NT2/D1 (cell line): ENCODE measurements at regions not wholly inside any gene's neighbourhood (a gene's known extent, or its start where the extent isn't known, plus 50 kb on each side); places are given as distances from the start of the nearest gene placed in this dataset.

Experiments
- DNase-seq: peaks from one replicate; pipeline ENCODE4 v3.0.0-alpha.2; 2011; ENCODE audit warnings: low read depth, low spot score
- H3K27me3 ChIP-seq: 2 replicates; pipeline ENCODE4 v1.6.0; 2011; ENCODE audit warnings: mild to moderate bottlenecking; ENCODE audit not compliant: insufficient read length, insufficient read depth
- H3K36me3 ChIP-seq: 2 replicates; pipeline ENCODE4 v1.6.1; 2011; ENCODE audit warnings: mild to moderate bottlenecking, low read length, mixed read lengths; ENCODE audit not compliant: insufficient read depth, insufficient read length
- H3K4me1 ChIP-seq: 2 replicates; pipeline ENCODE4 v1.5.1; 2011; ENCODE audit not compliant: insufficient read depth, insufficient read length
- H3K4me3 ChIP-seq: 2 replicates; pipeline ENCODE4 v1.5.1; 2011; ENCODE audit warnings: low read depth; ENCODE audit not compliant: insufficient read length
- H3K9ac ChIP-seq: 2 replicates; pipeline ENCODE4 v1.6.0; 2011; ENCODE audit warnings: low read depth; ENCODE audit not compliant: insufficient read length
- H3K9me3 ChIP-seq: 2 replicates; pipeline ENCODE4 v1.5.1; 2011; ENCODE audit warnings: mild to moderate bottlenecking, low read length; ENCODE audit not compliant: insufficient read depth
- SUZ12 ChIP-seq: IDR thresholded peaks from 2 replicates; pipeline ENCODE4 v1.6.1; 2011; ENCODE audit not compliant: insufficient read length, insufficient read depth; ENCODE audit errors: extremely low read depth
- YY1 ChIP-seq: IDR thresholded peaks from 2 replicates; pipeline ENCODE4 v1.6.1; 2011; ENCODE audit not compliant: insufficient read length, insufficient read depth
- ZNF274 ChIP-seq: IDR thresholded peaks from 2 replicates; pipeline ENCODE4 v1.6.1; 2011; ENCODE audit warnings: mild to moderate bottlenecking, low read depth, low read length

DNA sequence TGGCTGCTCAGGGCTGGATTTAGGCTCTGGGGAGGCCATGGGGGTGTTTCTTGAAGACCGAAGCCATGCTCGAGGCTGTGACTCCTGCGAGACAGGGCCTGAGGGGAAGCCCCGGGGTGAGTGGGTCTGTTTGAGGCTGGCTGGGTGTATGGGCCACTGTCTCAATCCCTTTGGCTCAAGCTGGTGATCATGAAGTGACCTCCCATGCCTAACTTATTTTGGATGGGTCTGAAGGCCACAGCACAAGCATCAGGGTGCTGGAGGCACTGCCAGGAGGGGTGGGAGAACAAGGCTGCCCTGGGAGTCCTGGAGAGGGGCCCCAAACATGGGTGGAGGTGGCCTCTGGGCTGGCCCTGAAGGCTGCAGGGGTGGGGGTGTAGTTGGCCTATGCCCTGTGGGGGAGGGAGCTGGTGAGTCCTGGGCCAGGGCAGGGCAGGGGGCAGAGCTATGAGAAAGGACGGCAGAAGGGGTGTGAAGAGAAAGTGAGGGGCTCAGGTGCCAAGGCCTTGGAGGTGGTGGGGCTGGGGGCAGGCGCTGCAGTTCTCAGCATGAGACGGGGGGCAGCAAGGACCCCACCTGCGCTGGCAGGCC lies 100.9 kb downstream of the KIF26A start:
- DNase-seq = no peak
- Histone ChIP-seq H3K4me1 (no peaks in the 10 kb centered on the region), H3K4me3 (no peak overlapping the region), H3K36me3 (no peaks in the 10 kb centered on the region), H3K9me3 (peaks cover 10% of the 10 kb centered on the region; the same call in 1 of the 2 replicates), H3K27me3 (no peaks in the 10 kb centered on the region), H3K9ac (no peak overlapping the region)
- TF ChIP-seq YY1 (no peak), SUZ12 (no peak)

DNA sequence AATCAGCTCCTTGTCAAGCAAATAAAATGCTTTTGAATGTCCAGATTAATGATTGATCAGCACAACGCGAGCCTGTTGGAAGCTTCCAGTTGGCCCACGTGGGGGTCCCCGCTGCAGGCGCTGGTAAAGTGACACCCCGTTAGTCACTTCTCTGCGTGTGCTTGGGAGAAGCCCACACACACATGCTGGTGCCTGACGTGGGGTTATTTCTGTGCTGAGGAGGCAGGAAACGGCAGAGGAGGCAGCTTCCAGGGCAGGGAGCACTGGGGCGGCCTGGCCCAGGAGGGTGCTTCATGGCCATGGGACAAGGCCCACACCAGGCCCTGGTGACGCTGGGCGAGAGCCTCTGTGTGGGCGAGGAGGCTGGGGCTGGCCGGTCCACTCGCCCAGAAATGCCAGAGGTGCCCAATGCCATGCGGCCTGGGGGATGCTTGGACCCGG lies 101.5 kb downstream of the KIF26A start:
- Histone ChIP-seq H3K36me3 (no peaks in the 10 kb centered on the region), H3K9me3 (peaks cover 6% of the 10 kb centered on the region; the same call in 1 of the 2 replicates), H3K4me3 (no peak overlapping the region), H3K9ac (no peak overlapping the region), H3K27me3 (no peaks in the 10 kb centered on the region), H3K4me1 (peaks cover 2% of the 10 kb centered on the region)
- TF ChIP-seq ZNF274 = no peak
- TF ChIP-seq YY1 = no peak
- TF ChIP-seq SUZ12 = no peak
- DNase-seq = no peak

GRCh38 chr14:104240434-104241157 lies 102.2 kb downstream of the KIF26A start:
- Histone ChIP-seq H3K36me3 (no peaks in the 10 kb centered on the region), H3K27me3 (no peaks in the 10 kb centered on the region), H3K4me1 (peaks cover 2% of the 10 kb centered on the region), H3K4me3 (no peak overlapping the region), H3K9me3 (peaks cover 14% of the 10 kb centered on the region; the same call in 1 of the 2 replicates), H3K9ac (no peak overlapping the region)
- no peak for DNase-seq
- TF ChIP-seq ZNF274 (no peak), YY1 (no peak), SUZ12 (no peak)

DNA sequence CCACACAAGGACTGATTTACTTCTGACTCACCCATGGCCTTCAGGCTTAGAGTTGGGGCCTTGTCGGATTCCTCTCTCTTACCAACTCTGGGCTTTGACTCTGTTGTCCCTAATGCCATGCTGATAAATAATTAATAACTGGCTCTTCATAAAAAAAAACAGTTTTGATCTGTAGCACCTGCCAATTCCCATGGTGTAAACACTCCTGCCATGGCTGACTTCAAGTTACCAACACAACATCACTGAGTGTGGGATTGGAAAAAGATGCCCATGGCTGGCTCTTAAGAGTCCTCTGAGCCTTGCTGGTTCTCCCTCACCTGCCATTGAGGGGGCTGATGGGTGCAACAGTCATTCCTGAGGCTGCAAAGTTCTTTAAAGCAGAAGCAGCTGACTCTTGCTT lies 104.8 kb downstream of the KIF26A start:
- no peaks in the 10 kb centered on the region for H3K27me3 ChIP-seq
- no peak for TF ChIP-seq ZNF274
- TF ChIP-seq YY1 = no peak
- TF ChIP-seq SUZ12 = no peak
- no peak overlapping the region for H3K4me3 ChIP-seq
- H3K9ac ChIP-seq = no peak overlapping the region
- H3K9me3 ChIP-seq = peaks cover 17% of the 10 kb centered on the region; the same call in 1 of the 2 replicates
- peaks cover 2% of the 10 kb centered on the region for H3K4me1 ChIP-seq
- no peak for DNase-seq
- H3K36me3 ChIP-seq = no peaks in the 10 kb centered on the region

DNA sequence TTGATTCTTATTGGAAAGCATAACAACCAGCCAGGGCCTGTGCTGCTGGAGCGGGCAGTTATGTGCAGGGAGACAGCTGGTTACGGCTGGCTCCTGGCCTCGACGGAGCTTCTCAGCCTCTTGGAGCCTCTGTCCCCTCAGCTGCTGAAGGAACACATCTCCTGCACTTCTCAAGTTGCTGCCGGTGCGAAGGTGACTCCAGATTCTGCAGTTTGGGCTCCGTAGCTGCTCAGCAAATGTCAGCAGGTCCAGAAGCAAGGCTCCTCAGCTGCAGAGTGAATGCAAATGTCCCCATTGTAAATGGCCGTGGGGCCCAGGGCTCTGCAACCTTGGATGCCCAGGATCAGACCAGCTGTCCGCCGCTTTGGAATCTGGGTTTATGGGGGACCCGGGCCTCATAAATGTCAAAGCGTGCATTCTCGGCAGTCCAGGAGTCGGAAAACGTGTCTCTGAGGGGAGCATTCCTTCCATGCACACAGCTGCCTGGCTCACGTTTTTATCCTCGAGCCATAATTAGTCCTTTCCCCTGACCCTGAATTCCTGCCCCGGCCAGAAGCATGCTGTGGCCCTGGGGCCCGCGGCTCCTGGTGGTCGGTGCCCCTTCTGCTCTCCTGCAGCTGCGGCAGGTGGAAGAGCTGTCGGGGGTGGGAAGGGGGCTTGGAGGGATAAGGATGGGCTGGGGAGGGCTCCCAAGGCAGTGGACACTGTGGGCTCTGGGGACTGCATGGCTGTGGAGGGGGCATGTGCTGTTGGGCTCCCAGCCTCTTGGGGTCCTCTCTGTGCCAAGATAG lies 106.0 kb downstream of the KIF26A start:
- Histone ChIP-seq H3K27me3 (no peaks in the 10 kb centered on the region), H3K9ac (no peak overlapping the region), H3K36me3 (no peaks in the 10 kb centered on the region), H3K4me3 (no peak overlapping the region), H3K4me1 (peaks cover 5% of the 10 kb centered on the region), H3K9me3 (peaks cover 17% of the 10 kb centered on the region; the same call in 1 of the 2 replicates)
- DNase-seq = no peak
- no peak for TF ChIP-seq ZNF274
- no peak for TF ChIP-seq SUZ12
- TF ChIP-seq YY1 = no peak

DNA sequence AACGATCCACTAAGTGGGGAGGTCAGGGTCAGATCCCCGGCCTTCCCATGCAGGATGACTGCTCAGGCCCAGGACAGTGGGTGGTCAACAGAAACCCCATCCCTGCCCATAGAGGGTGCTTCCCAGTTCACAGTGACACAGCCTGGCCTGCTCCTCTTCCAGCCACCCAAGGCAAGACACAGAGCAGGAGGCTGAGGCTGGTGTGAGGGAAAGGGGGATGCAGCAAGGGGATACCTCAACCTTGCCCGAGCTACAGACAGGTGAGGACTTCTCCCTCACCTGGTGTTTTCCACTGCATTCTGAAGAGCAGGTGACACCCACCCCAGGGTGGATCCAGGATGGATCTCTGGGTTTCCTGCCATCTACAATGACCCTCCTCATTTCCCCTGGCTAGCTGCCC lies 106.7 kb downstream of the KIF26A start:
- H3K27me3 ChIP-seq = no peaks in the 10 kb centered on the region
- H3K4me1 ChIP-seq = peaks cover 5% of the 10 kb centered on the region
- H3K9ac ChIP-seq = no peak overlapping the region
- no peaks in the 10 kb centered on the region for H3K36me3 ChIP-seq
- peaks cover 17% of the 10 kb centered on the region; the same call in 1 of the 2 replicates for H3K9me3 ChIP-seq
- TF ChIP-seq SUZ12 = no peak
- TF ChIP-seq ZNF274 = no peak
- TF ChIP-seq YY1 = no peak
- no peak overlapping the region for H3K4me3 ChIP-seq
- no peak for DNase-seq

DNA sequence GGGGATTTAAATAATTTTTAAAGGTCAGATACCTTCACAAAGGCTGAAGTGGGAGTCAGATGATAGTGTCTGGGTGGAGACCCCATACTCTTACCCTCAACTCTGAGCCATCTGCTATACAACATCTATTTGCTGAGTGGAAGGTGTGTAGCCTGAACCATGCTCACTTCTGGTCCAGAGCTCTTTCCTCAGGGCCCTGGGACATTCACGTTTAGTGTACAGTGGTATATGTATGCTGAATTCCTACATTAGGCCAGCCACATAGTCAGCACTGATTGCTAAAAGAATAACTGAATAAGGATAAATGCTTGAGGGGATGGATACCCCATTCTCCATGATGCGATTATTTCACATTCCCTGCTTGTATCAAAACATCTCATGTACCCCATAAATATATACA lies 107.3 kb downstream of the KIF26A start:
- no peak for DNase-seq
- no peaks in the 10 kb centered on the region for H3K36me3 ChIP-seq
- TF ChIP-seq ZNF274 (no peak), SUZ12 (no peak), YY1 (no peak)
- no peak overlapping the region for H3K4me3 ChIP-seq
- no peaks in the 10 kb centered on the region for H3K27me3 ChIP-seq
- H3K4me1 ChIP-seq = peaks cover 5% of the 10 kb centered on the region
- no peak overlapping the region for H3K9ac ChIP-seq
- peaks cover 17% of the 10 kb centered on the region; the same call in 1 of the 2 replicates for H3K9me3 ChIP-seq
